ENCODE measurements at regions not wholly inside any gene's neighbourhood (a gene's known extent, or its start where the extent isn't known, plus 50 kb on each side); places are given as distances from the start of the nearest gene placed in this dataset.

DNA sequence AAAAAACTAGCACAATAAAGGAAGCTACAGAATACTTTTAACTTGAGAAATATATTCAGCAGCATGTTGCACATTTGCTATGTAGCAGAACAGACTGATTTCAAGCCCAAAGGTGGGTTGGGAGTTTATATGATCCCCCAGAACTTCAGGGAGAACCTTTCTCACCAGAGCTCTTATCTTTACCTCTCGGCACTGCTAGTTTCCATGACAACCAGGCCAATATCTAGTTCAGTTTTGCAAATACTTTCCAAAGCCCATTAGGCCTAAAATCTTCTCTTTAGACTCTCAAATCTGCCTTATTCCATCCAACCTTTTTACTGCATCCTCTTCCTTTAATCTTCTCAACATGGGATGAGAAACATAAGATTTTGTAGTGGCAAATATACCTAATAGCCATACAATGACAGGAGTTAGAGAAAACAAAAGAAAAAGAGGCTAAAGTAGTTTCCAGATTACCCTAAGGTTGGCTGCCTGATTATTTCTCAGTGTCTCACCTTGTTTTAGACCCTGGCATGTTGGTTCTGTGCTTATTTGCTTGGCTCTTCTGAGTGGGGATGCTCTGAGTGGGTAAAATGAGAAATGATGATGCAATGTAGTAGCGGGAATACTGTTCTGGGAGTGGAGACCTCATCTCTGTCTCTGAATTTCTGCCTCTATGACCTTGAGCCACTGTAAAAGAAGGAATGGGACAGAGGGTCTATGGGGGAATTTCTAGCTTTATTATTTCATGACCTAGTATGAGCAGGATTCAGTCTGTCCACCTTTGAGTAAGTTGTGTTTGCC is 427.6 kb upstream of the STXBP6 start:
- H3K27ac ChIP-seq = no peak overlapping the region
- H3K9me3 ChIP-seq = no peaks in the 10 kb centered on the region
- DNase-seq (ENCODE audit: low spot score in 2 of 2) = no peak
- H3K27me3 ChIP-seq = no peaks in the 10 kb centered on the region
- TF ChIP-seq, protein P1, sequence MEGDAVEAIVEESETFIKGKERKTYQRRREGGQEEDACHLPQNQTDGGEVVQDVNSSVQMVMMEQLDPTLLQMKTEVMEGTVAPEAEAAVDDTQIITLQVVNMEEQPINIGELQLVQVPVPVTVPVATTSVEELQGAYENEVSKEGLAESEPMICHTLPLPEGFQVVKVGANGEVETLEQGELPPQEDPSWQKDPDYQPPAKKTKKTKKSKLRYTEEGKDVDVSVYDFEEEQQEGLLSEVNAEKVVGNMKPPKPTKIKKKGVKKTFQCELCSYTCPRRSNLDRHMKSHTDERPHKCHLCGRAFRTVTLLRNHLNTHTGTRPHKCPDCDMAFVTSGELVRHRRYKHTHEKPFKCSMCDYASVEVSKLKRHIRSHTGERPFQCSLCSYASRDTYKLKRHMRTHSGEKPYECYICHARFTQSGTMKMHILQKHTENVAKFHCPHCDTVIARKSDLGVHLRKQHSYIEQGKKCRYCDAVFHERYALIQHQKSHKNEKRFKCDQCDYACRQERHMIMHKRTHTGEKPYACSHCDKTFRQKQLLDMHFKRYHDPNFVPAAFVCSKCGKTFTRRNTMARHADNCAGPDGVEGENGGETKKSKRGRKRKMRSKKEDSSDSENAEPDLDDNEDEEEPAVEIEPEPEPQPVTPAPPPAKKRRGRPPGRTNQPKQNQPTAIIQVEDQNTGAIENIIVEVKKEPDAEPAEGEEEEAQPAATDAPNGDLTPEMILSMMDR (IDR thresholded peaks at IDR 0.05) = no peak
- no peaks in the 10 kb centered on the region for H3K4me1 ChIP-seq
- intact Hi-C loops (cut with DNase I) = no loop called here
- H3K4me3 ChIP-seq = no peak overlapping the region
- H3K36me3 ChIP-seq = no peaks in the 10 kb centered on the region

DNA sequence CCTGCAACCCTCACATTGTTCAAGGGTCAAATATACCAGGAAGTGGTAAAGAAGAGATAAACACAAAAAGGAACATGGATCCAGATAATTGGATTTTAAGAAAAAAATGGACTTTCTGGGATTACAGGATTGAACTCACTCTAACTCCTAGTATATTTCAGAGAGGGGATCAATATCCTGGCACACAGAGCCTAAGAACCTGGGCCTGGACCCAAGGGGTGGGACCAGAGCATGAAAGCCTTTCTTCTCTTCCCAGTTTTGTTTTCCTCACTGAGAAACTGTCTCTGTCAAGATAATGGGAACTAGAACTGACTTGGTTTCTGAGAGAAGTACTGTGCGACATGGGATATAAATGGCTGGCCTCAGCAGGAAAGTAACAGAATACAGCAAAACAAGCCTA is 422.8 kb upstream of the STXBP6 start:
- H3K4me1 ChIP-seq = no peaks in the 10 kb centered on the region
- intact Hi-C loops (cut with DNase I) = no loop called here
- H3K27me3 ChIP-seq = no peaks in the 10 kb centered on the region
- no peak overlapping the region for H3K27ac ChIP-seq
- H3K9me3 ChIP-seq = no peaks in the 10 kb centered on the region
- no peak for DNase-seq (ENCODE audit: low spot score in 2 of 2)
- TF ChIP-seq, protein P1 (IDR thresholded peaks at IDR 0.05) = no peak
- H3K36me3 ChIP-seq = no peaks in the 10 kb centered on the region
- H3K4me3 ChIP-seq = no peak overlapping the region

DNA sequence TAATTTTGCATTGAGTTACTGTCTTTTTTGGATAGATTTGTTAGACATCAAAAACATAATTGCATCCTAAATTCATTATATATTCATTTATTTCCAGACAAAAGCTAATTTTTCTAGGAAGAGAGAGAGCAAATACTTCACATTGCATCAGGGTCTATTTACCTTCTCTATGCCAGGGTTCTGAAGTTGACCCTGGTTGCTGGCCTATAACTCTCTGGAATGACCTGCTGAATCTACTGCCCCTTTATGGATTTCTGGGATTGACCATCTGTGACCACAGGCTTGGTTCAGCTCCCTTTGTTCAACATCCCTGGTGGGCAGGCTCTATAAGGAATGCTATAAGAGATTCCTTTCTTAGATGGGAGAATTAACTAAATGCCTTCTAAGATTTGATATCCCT is 414.8 kb upstream of the STXBP6 start:
- Histone ChIP-seq H3K9me3 (no peaks in the 10 kb centered on the region), H3K27me3 (no peaks in the 10 kb centered on the region), H3K4me1 (no peaks in the 10 kb centered on the region), H3K36me3 (no peaks in the 10 kb centered on the region), H3K27ac (no peak overlapping the region), H3K4me3 (no peak overlapping the region)
- no peak for DNase-seq (ENCODE audit: low spot score in 2 of 2)
- TF ChIP-seq, protein P1 (IDR thresholded peaks at IDR 0.05) = no peak
- intact Hi-C loops (cut with DNase I) = no loop called here

DNA sequence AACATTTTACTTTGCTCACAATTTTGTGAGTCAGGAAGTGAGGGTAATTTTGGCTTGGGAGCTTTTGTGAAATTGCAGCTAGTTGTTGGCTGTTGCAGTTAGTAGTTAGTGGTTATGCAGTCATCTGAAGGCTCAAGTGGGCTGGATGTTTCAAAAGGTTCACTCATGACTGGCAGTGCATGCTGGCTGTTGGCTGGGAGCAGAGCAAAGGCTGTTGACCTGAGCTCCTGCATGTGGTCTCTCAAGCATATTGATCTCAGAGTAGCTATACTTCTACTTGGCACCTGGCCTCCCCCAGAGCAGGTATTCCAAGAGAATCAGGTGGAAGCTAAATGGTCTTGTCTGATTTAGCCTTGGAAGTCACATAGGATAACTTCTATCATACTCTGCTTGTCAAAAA is 414.1 kb upstream of the STXBP6 start:
- H3K9me3 ChIP-seq = no peaks in the 10 kb centered on the region

DNA sequence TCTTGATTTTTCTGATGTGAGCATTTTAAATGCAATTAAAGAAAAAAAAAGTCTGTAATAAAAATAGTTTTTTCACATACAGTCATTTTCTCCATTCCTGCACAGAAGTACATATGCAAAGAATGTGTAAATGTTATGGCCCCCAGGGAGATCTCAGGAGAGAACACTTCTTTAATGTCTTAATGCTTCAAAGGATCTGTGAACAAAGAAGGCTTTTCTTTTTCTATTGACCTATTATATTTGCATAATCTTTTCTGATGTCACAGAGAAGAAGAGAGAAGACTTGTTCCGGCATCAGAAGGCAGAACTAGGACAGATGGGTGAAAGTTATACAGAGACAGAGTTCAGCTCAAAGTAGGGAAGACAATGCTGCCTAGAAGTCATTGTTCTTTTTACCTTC is 413.5 kb upstream of the STXBP6 start:
- TF ChIP-seq, protein P1 (IDR thresholded peaks at IDR 0.05) = no peak
- no peak for DNase-seq (ENCODE audit: low spot score in 2 of 2)
- Histone ChIP-seq H3K27me3 (no peaks in the 10 kb centered on the region), H3K4me3 (no peak overlapping the region), H3K36me3 (no peaks in the 10 kb centered on the region), H3K27ac (no peak overlapping the region), H3K9me3 (no peaks in the 10 kb centered on the region), H3K4me1 (no peaks in the 10 kb centered on the region)
- intact Hi-C loops (cut with DNase I) = no loop called here

More for the DNA sequence above, 414.1 kb upstream of the STXBP6 start:
- TF ChIP-seq, protein P1 (IDR thresholded peaks at IDR 0.05) = no peak
- Histone ChIP-seq H3K27me3 (no peaks in the 10 kb centered on the region), H3K4me1 (no peaks in the 10 kb centered on the region), H3K36me3 (no peaks in the 10 kb centered on the region), H3K27ac (no peak overlapping the region), H3K4me3 (no peak overlapping the region)
- no peak for DNase-seq (ENCODE audit: low spot score in 2 of 2)
- intact Hi-C loops (cut with DNase I) = no loop called here

All from ascending aorta (tissue), 2 donors.